ENCODE measurements at regions not wholly inside any gene's neighbourhood (a gene's known extent, or its start where the extent isn't known, plus 50 kb on each side); places are given as distances from the start of the nearest gene placed in this dataset.

- TF ChIP-seq CTCF (IDR thresholded peaks at IDR 0.05) (no peak), EZH2 (IDR thresholded peaks at IDR 0.05; ENCODE audit: borderline replicate concordance, insufficient read depth, low read depth, low read length, poor library complexity, severe bottlenecking) (no peak)
These were observed 88.4 kb upstream of the CSF3R start for GRCh38 chr1:36571106-36571505.

Data from B cell (primary cell).